ENCODE measurements at regions not wholly inside any gene's neighbourhood (a gene's known extent, or its start where the extent isn't known, plus 50 kb on each side); places are given as distances from the start of the nearest gene placed in this dataset.

- ChIA-PET POLR2A (no interaction called here), CTCF (no interaction called here)
- TF ChIP-seq ZNF530 (tag by site-specific recombination; IDR thresholded peaks at IDR 0.05; ENCODE audit: low read depth) (no peak), ZNF16 (tag by site-specific recombination; IDR thresholded peaks at IDR 0.05; ENCODE audit: low read depth) (no peak), FEZF1 (tag by site-specific recombination; IDR thresholded peaks at IDR 0.05) (no peak), ZEB2 (tag by site-specific recombination; IDR thresholded peaks at IDR 0.05) (no peak), RBAK (tag by site-specific recombination; IDR thresholded peaks at IDR 0.05) (no peak), ZNF148 (tag by site-specific recombination; IDR thresholded peaks at IDR 0.05; ENCODE audit: borderline replicate concordance) (no peak), ZNF571 (tag by site-specific recombination; IDR thresholded peaks at IDR 0.05) (no peak), SP2 (tag by site-specific recombination; IDR thresholded peaks at IDR 0.05) (no peak), ZNF580 (tag by site-specific recombination; IDR thresholded peaks at IDR 0.05) (no peak), ZNF2 (tag by site-specific recombination; IDR thresholded peaks at IDR 0.05) (no peak), ZNF133 (tag by site-specific recombination; IDR thresholded peaks at IDR 0.05) (no peak), ZNF221 (tag by site-specific recombination; IDR thresholded peaks at IDR 0.05; ENCODE audit: borderline replicate concordance) (no peak), ZNF18 (tag by site-specific recombination; IDR thresholded peaks at IDR 0.05) (no peak), ZNF707 (tag by site-specific recombination; IDR thresholded peaks at IDR 0.05) (no peak)
- TF ChIP-seq, protein P1, sequence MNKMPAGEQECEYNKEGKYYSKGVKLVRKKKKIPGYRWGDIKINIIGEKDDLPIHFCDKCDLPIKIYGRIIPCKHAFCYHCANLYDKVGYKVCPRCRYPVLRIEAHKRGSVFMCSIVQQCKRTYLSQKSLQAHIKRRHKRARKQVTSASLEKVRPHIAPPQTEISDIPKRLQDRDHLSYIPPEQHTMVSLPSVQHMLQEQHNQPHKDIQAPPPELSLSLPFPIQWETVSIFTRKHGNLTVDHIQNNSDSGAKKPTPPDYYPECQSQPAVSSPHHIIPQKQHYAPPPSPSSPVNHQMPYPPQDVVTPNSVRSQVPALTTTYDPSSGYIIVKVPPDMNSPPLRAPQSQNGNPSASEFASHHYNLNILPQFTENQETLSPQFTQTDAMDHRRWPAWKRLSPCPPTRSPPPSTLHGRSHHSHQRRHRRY (tag by site-specific recombination; IDR thresholded peaks at IDR 0.05): no peak
- Histone ChIP-seq H3K4me3 (ENCODE audit: low read depth, low read length) (no peak overlapping the region), H3K4me1 (ENCODE audit: control insufficient read depth, insufficient read depth, low read length) (no peaks in the 10 kb centered on the region), H3K36me3 (ENCODE audit: control insufficient read depth in 2 of 2, insufficient read depth in 1 of 2, low read length in 2 of 2) (no peaks in the 10 kb centered on the region), H3K27ac (ENCODE audit: extremely low read depth, low read depth, low read length) (no peak overlapping the region), H3K9me3 (ENCODE audit: control insufficient read depth, insufficient read depth, low read depth, low read length) (no peaks in the 10 kb centered on the region)
Observed at GRCh38 chr3:164608554-164609276, 469.6 kb downstream of the SI start.

DNA sequence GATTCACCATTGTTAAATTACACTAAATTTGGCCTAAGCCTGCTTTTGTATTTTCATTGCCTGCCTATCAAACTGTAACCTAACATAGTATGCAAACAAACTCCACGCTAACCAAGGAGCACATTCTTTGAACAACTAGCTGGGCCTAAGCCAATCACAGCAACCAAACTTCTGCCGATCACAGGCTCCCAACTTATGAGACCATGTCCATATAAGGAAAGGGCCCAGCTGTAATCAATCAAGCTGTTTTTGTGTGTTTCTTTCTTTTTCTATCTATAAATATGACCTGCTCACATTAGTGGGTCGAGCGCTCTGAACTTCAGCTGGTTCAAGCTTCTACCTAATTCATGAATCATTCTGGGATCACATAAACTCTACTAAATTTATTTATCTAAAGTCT lies 473.6 kb downstream of the SI start:
- Histone ChIP-seq H3K4me1 (ENCODE audit: control insufficient read depth, insufficient read depth, low read length) (no peaks in the 10 kb centered on the region), H3K36me3 (ENCODE audit: control insufficient read depth in 2 of 2, insufficient read depth in 1 of 2, low read length in 2 of 2) (no peaks in the 10 kb centered on the region), H3K27ac (ENCODE audit: extremely low read depth, low read depth, low read length) (no peak overlapping the region), H3K4me3 (ENCODE audit: low read depth, low read length) (no peak overlapping the region), H3K9me3 (ENCODE audit: control insufficient read depth, insufficient read depth, low read depth, low read length) (no peaks in the 10 kb centered on the region)
- CTCF ChIA-PET: no interaction called here
- POLR2A ChIA-PET: no interaction called here
- TF ChIP-seq ZSCAN23 (tag by site-specific recombination; IDR thresholded peaks at IDR 0.05): no peak
- TF ChIP-seq, protein P2, sequence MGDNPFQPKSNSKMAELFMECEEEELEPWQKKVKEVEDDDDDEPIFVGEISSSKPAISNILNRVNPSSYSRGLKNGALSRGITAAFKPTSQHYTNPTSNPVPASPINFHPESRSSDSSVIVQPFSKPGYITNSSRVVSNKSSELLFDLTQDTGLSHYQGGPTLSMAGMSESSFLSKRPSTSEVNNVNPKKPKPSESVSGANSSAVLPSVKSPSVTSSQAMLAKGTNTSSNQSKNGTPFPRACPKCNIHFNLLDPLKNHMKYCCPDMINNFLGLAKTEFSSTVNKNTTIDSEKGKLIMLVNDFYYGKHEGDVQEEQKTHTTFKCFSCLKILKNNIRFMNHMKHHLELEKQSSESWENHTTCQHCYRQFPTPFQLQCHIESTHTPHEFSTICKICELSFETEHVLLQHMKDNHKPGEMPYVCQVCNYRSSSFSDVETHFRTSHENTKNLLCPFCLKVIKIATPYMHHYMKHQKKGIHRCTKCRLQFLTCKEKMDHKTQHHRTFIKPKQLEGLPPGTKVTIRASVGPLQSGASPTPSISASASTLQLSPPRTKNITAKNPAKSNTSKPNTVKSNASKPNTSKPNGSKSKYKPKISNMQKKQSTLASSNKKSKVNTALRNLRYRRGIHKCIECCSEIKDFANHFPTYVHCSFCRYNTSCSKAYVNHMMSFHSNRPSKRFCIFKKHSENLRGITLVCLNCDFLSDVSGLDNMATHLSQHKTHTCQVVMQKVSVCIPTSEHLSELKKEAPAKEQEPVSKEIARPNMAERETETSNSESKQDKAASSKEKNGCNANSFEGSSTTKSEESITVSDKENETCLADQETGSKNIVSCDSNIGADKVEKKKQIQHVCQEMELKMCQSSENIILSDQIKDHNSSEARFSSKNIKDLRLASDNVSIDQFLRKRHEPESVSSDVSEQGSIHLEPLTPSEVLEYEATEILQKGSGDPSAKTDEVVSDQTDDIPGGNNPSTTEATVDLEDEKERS (tag by site-specific recombination; IDR thresholded peaks at IDR 0.05): no peak
- TF ChIP-seq ZNF341 (tag by site-specific recombination; IDR thresholded peaks at IDR 0.05; ENCODE audit: low read depth): no peak
- TF ChIP-seq ZNF132 (tag by site-specific recombination; IDR thresholded peaks at IDR 0.05; ENCODE audit: borderline replicate concordance): no peak
- TF ChIP-seq ZNF19 (tag by site-specific recombination; IDR thresholded peaks at IDR 0.05; ENCODE audit: low read depth): no peak
- no peak for TF ChIP-seq ZNF433 (tag by site-specific recombination; IDR thresholded peaks at IDR 0.05; ENCODE audit: low read depth)
- TF ChIP-seq ZNF571 (tag by site-specific recombination; IDR thresholded peaks at IDR 0.05): no peak
- TF ChIP-seq ZFP69B (tag by site-specific recombination; IDR thresholded peaks at IDR 0.05): no peak
- no peak for TF ChIP-seq ZNF521 (tag by site-specific recombination; IDR thresholded peaks at IDR 0.05)
- TF ChIP-seq ZBTB17 (tag by site-specific recombination; IDR thresholded peaks at IDR 0.05): no peak
- no peak for TF ChIP-seq SALL2 (tag by site-specific recombination; IDR thresholded peaks at IDR 0.05; ENCODE audit: borderline replicate concordance)
- no peak for TF ChIP-seq ZNF596 (tag by site-specific recombination; IDR thresholded peaks at IDR 0.05)
- TF ChIP-seq ZEB2 (tag by site-specific recombination; IDR thresholded peaks at IDR 0.05): no peak
- no peak for TF ChIP-seq ZNF266 (tag by site-specific recombination; IDR thresholded peaks at IDR 0.05; ENCODE audit: low read depth)
- no peak for TF ChIP-seq YY1 (tag by site-specific recombination; IDR thresholded peaks at IDR 0.05)

All from HEK293 (cell line).